ENCODE measurements at regions not wholly inside any gene's neighbourhood (a gene's known extent, or its start where the extent isn't known, plus 50 kb on each side); places are given as distances from the start of the nearest gene placed in this dataset.

- DNase-seq: no peak
Observed at GRCh38 chr12:18207266-18207665, 54.1 kb upstream of the PIK3C2G start.

GRCh38 chr12:18206198-18206597, 55.1 kb upstream of the PIK3C2G start:
- no peak for DNase-seq

GRCh38 chr12:18204053-18204452, 57.3 kb upstream of the PIK3C2G start:
- no peak for DNase-seq

- DNase-seq: no peak
Observed at GRCh38 chr12:18192119-18192518, 69.2 kb upstream of the PIK3C2G start.

- no peak for DNase-seq
Observed at GRCh38 chr12:18183141-18183540, 78.2 kb upstream of the PIK3C2G start.

GRCh38 chr12:18171571-18171970, 81.6 kb upstream of the RERGL start:
- no peak for DNase-seq

GRCh38 chr12:18168016-18168415, 78.0 kb upstream of the RERGL start:
- DNase-seq: no peak

- DNase-seq: no peak
Observed at GRCh38 chr12:18165889-18166288, 75.9 kb upstream of the RERGL start.

GRCh38 chr12:18165422-18165871, 75.5 kb upstream of the RERGL start:
- no peak for DNase-seq

- no peak for DNase-seq
Observed at GRCh38 chr12:18160901-18161300, 70.9 kb upstream of the RERGL start.

GRCh38 chr12:18158774-18159557, 69.0 kb upstream of the RERGL start:
- no peak for DNase-seq

- no peak for DNase-seq
Observed at GRCh38 chr12:18153826-18154225, 63.8 kb upstream of the RERGL start.

GRCh38 chr12:18151036-18151435, 61.0 kb upstream of the RERGL start:
- DNase-seq: no peak

GRCh38 chr12:18148961-18149360, 59.0 kb upstream of the RERGL start:
- no peak for DNase-seq

GRCh38 chr12:18146363-18146762, 56.4 kb upstream of the RERGL start:
- peak; percentile 55 for DNase-seq

- DNase-seq: peak; percentile 6
Observed at GRCh38 chr12:18145924-18146323, 55.9 kb upstream of the RERGL start.

- DNase-seq: no peak
Observed at GRCh38 chr12:18141048-18141982, 51.3 kb upstream of the RERGL start.

- no peak for DNase-seq
Observed at GRCh38 chr12:18139989-18140596, 50.1 kb upstream of the RERGL start.

All from SIG-M5 (cell line).